Endothelial cell of umbilical vein (primary cell): ENCODE measurements at regions not wholly inside any gene's neighbourhood (a gene's known extent, or its start where the extent isn't known, plus 50 kb on each side); places are given as distances from the start of the nearest gene placed in this dataset.

Experiments used
- BruUV-seq: library from RNA; stranded (reverse); fragments of 400-500 nt; replicated peaks from 2 replicates; lab custom pipeline; 2021; lab: Mats Ljungman, UMichigan
- CTCF ChIA-PET: fragments of 300-600, 350-600 bp; sonication (Branson Sonifier 250); formaldehyde crosslinking; loops from one replicate; lab custom pipeline; 2021; ENCODE audit warnings: antibody characterized with exemption, inconsistent platforms; lab: Charles Lee
- POLR2A ChIA-PET: fragments of 300-600, 350-600 bp; sonication (Branson Sonifier 250); formaldehyde crosslinking; loops from one replicate; lab custom pipeline; 2021; ENCODE audit warnings: antibody characterized with exemption, inconsistent platforms; lab: Charles Lee
- DNase-seq: peaks from one replicate; pipeline ENCODE4 v3.0.0-alpha.2; 2011; ENCODE audit warnings: low read depth, low spot score
- FAIRE-seq: peaks from 2 replicates; lab custom pipeline; 2011; peaks lifted over from hg19 to GRCh38; lab: Jason Lieb, UNC
- H2AFZ ChIP-seq: 2 replicates; pipeline ENCODE4 v1.6.0; 2012; ENCODE audit warnings: low read depth, low read length, control low read depth, inconsistent platforms
- H3K27ac ChIP-seq: 2 replicates; pipeline ENCODE4 v1.5.1; 2011; ENCODE audit warnings: low read depth, mild to moderate bottlenecking, control low read depth, low read length, moderate library complexity; ENCODE audit not compliant: insufficient read depth
- H3K27me3 ChIP-seq, 2 experiments: 2 replicates each; pipeline versions ENCODE4 v1.6.0 to v1.6.1; 2011; ENCODE audit warnings: low read length in 2 of 2, mixed read lengths in 1 of 2; ENCODE audit not compliant: control insufficient read depth in 2 of 2, insufficient read depth in 2 of 2
- H3K36me3 ChIP-seq, 2 experiments: 2 replicates in 1 of 2; 3 replicates in 1 of 2; pipeline ENCODE4 v1.5.1; 2011; ENCODE audit warnings: low read length in 2 of 2, mild to moderate bottlenecking in 1 of 2, moderate library complexity in 1 of 2; ENCODE audit not compliant: control insufficient read depth in 2 of 2, insufficient read depth in 2 of 2; ENCODE audit errors: extremely low read depth in 1 of 2
- H3K4me1 ChIP-seq: 3 replicates; pipeline ENCODE4 v1.5.1; 2011; ENCODE audit warnings: mild to moderate bottlenecking, low read length; ENCODE audit not compliant: control insufficient read depth, insufficient read depth; ENCODE audit errors: extremely low read depth
- H3K4me2 ChIP-seq: 2 replicates; pipeline ENCODE4 v1.6.1; 2011; ENCODE audit warnings: low read length, control low read depth, mixed read lengths; ENCODE audit not compliant: insufficient read depth
- H3K4me3 ChIP-seq, 3 experiments: fragments of 200-600 bp in 1 of 3; sonication (generic), shearing (Covaris generic) in 1 of 3; replicated peaks in 1 of 3; 2 replicates each; pipeline ENCODE4 v1.5.1; 2011 to 2016; ENCODE audit warnings: control low read depth in 3 of 3, low read length in 3 of 3, mild to moderate bottlenecking in 2 of 3, inconsistent platforms in 1 of 3, low read depth in 1 of 3, moderate library complexity in 1 of 3; ENCODE audit not compliant: insufficient read depth in 1 of 3
- H3K79me2 ChIP-seq: 2 replicates; pipeline ENCODE4 v1.6.0; 2012; ENCODE audit warnings: low read length, inconsistent platforms; ENCODE audit not compliant: control insufficient read depth, insufficient read depth
- H3K9ac ChIP-seq: replicated peaks from 2 replicates; pipeline ENCODE3; 2011; ENCODE audit warnings: low read length, control low read depth; ENCODE audit not compliant: insufficient read depth; ENCODE audit errors: extremely low read depth
- H3K9me1 ChIP-seq: replicated peaks from 3 replicates; pipeline ENCODE4 v1.6.0; 2011; ENCODE audit warnings: mild to moderate bottlenecking, low read length; ENCODE audit not compliant: control insufficient read depth, insufficient read depth; ENCODE audit errors: extremely low read depth
- H3K9me3 ChIP-seq: replicated peaks from 2 replicates; pipeline ENCODE4 v1.5.1; 2012; ENCODE audit warnings: low read length, inconsistent platforms; ENCODE audit not compliant: control insufficient read depth, insufficient read depth
- H4K20me1 ChIP-seq: replicated peaks from 2 replicates; pipeline ENCODE3; 2011; ENCODE audit warnings: mild to moderate bottlenecking, low read length; ENCODE audit not compliant: control insufficient read depth, insufficient read depth; ENCODE audit errors: extremely low read depth
- EZH2 ChIP-seq: IDR thresholded peaks from 2 replicates; pipeline ENCODE4 v1.6.1; 2012; ENCODE audit warnings: borderline replicate concordance, low read depth, mild to moderate bottlenecking, moderate library complexity, low read length, inconsistent platforms; ENCODE audit not compliant: severe bottlenecking
- FOS ChIP-seq: IDR thresholded peaks from 2 replicates; pipeline ENCODE4 v1.6.1; 2011; ENCODE audit warnings: mild to moderate bottlenecking, low read length, moderate library complexity, borderline replicate concordance; ENCODE audit not compliant: insufficient read depth
- GATA2 ChIP-seq: IDR thresholded peaks from 2 replicates; pipeline ENCODE4 v1.7.0; 2011; ENCODE audit warnings: low read depth, mild to moderate bottlenecking, moderate library complexity, mixed read lengths, low read length; ENCODE audit not compliant: insufficient read length, insufficient read depth
- JUN ChIP-seq: IDR thresholded peaks from 2 replicates; pipeline ENCODE4 v1.6.1; 2011; ENCODE audit warnings: borderline replicate concordance, low read depth; ENCODE audit not compliant: insufficient read length, insufficient read depth
- MYC ChIP-seq: IDR thresholded peaks from one replicate; pipeline ENCODE4 v1.6.1; 2011; ENCODE audit warnings: mild to moderate bottlenecking, low read depth, low read length
- POLR2A ChIP-seq: IDR thresholded peaks from 2 replicates; pipeline ENCODE4 v1.6.1; 2012; ENCODE audit warnings: low read depth, mild to moderate bottlenecking, control low read depth, low read length
- POLR2AphosphoS5 ChIP-seq: IDR thresholded peaks from 2 replicates; pipeline ENCODE4 v1.6.1; 2012; ENCODE audit warnings: low read depth, mild to moderate bottlenecking, control low read depth, low read length, moderate library complexity; ENCODE audit not compliant: insufficient read depth
- dilution Hi-C: fragments of 300-500 bp; cut with MboI; formaldehyde crosslinking; loops from one replicate; pipeline ENCODE4 v1.15.0; 2019; ENCODE audit warnings: low sequenced_read_pairs; ENCODE audit not compliant: extremely low pct_ligation_motif_present
- intact Hi-C: fragments of 100-400 bp; cut with micrococcal nuclease; formaldehyde crosslinking; loops from one replicate; pipeline ENCODE4 v1.10.0; 2022
- TF ChIP-seq, protein P1 (sequence below), 2 donors: IDR thresholded peaks; 1 replicate in 1 of 2; 2 replicates in 1 of 2; pipeline ENCODE4 v1.5.1; 2011; ENCODE audit warnings: low read length in 2 of 2, mild to moderate bottlenecking in 2 of 2, moderate library complexity in 2 of 2, control low read depth in 1 of 2, inconsistent platforms in 1 of 2, low read depth in 1 of 2; ENCODE audit not compliant: insufficient read depth in 1 of 2; ENCODE audit errors: extremely low read depth in 1 of 2
- TF ChIP-seq, protein P2 (sequence below): IDR thresholded peaks from 2 replicates; pipeline ENCODE4 v1.6.1; 2011; ENCODE audit not compliant: insufficient read depth, insufficient read length

- DNase-seq = no peak
- no peak overlapping the region for H3K4me2 ChIP-seq
- peaks cover 15 to 16% of the 10 kb centered on the region in 2 experiments for H3K27me3 ChIP-seq
- no peak overlapping the region for H3K9ac ChIP-seq
- no peaks in the 10 kb centered on the region for H3K9me1 ChIP-seq
- intact Hi-C loops (no loop called here), dilution Hi-C loops (no loop called here)
- CTCF ChIA-PET = interaction anchor here (1.2 kb wide), 1 partner anchor 30 kb away, joined by 3 read pairs; no protein-coding TSS in a partner anchor
- no peaks in the 10 kb centered on the region for H3K79me2 ChIP-seq
- no peak for FAIRE-seq
- no peaks in the 10 kb centered on the region for H3K4me1 ChIP-seq
- no peak overlapping the region for H3K4me3 ChIP-seq
- POLR2A ChIA-PET = no interaction called here
- TF ChIP-seq, protein P1, sequence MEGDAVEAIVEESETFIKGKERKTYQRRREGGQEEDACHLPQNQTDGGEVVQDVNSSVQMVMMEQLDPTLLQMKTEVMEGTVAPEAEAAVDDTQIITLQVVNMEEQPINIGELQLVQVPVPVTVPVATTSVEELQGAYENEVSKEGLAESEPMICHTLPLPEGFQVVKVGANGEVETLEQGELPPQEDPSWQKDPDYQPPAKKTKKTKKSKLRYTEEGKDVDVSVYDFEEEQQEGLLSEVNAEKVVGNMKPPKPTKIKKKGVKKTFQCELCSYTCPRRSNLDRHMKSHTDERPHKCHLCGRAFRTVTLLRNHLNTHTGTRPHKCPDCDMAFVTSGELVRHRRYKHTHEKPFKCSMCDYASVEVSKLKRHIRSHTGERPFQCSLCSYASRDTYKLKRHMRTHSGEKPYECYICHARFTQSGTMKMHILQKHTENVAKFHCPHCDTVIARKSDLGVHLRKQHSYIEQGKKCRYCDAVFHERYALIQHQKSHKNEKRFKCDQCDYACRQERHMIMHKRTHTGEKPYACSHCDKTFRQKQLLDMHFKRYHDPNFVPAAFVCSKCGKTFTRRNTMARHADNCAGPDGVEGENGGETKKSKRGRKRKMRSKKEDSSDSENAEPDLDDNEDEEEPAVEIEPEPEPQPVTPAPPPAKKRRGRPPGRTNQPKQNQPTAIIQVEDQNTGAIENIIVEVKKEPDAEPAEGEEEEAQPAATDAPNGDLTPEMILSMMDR (IDR thresholded peaks at IDR 0.05; ENCODE audit: extremely low read depth in 1 of 2, insufficient read depth in 1 of 2, low read depth in 1 of 2, low read length in 2 of 2) = no peak
- TF ChIP-seq, protein P2, sequence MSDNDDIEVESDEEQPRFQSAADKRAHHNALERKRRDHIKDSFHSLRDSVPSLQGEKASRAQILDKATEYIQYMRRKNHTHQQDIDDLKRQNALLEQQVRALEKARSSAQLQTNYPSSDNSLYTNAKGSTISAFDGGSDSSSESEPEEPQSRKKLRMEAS = no peak
- TF ChIP-seq FOS (no peak), MYC (no peak), POLR2AphosphoS5 (no peak), JUN (no peak), EZH2 (no peak), GATA2 (no peak), POLR2A (no peak)
- no peak overlapping the region for H3K27ac ChIP-seq
- H3K36me3 ChIP-seq = no peaks in the 10 kb centered on the region
- no peaks in the 10 kb centered on the region for H4K20me1 ChIP-seq
- BruUV-seq = no TSS peak
- no peak overlapping the region for H2AFZ ChIP-seq
- H3K9me3 ChIP-seq = no peaks in the 10 kb centered on the region
Observed at GRCh38 chr4:53676402-53676871, 85.2 kb upstream of the LNX1 start.
